IPS DF 6.9 (cell line): ENCODE measurements at regions not wholly inside any gene's neighbourhood (a gene's known extent, or its start where the extent isn't known, plus 50 kb on each side); places are given as distances from the start of the nearest gene placed in this dataset.

Source experiments
- DNase-seq: peaks from one replicate; pipeline ENCODE4 v3.0.0-alpha.2; 2013; ENCODE audit warnings: low read depth, low spot score
- H3K27ac ChIP-seq: one replicate; pipeline ENCODE4 v1.5.1; 2013; ENCODE audit warnings: low read length, control low read depth
- H3K27me3 ChIP-seq: 2 replicates; pipeline ENCODE4 v1.6.1; 2013; ENCODE audit warnings: mild to moderate bottlenecking, low read length; ENCODE audit not compliant: control insufficient read depth, insufficient read depth
- H3K36me3 ChIP-seq: 2 replicates; pipeline ENCODE4 v1.6.1; 2013; ENCODE audit warnings: low read length; ENCODE audit not compliant: control insufficient read depth, insufficient read depth
- H3K4me1 ChIP-seq: 2 replicates; pipeline ENCODE4 v1.6.1; 2013; ENCODE audit warnings: low read length; ENCODE audit not compliant: control insufficient read depth, insufficient read depth
- H3K4me3 ChIP-seq: 2 replicates; pipeline ENCODE4 v1.5.1; 2013; ENCODE audit warnings: mild to moderate bottlenecking, low read length
- H3K9me3 ChIP-seq: 2 replicates; pipeline ENCODE4 v1.6.1; 2013; ENCODE audit warnings: low read length, inconsistent platforms; ENCODE audit not compliant: control insufficient read depth, insufficient read depth
- WGBS: extraction: QIAGEN DNeasy Blood & Tissue Kit; methylation state at CpG from one replicate; pipeline ENCODE4 v1.1.7; 2013; ENCODE audit warnings: mixed read lengths, missing lambda C conversion rate; ENCODE audit not compliant: insufficient read length, insufficient coverage; 5-methylcytosine and 5-hydroxymethylcytosine counted together

DNA sequence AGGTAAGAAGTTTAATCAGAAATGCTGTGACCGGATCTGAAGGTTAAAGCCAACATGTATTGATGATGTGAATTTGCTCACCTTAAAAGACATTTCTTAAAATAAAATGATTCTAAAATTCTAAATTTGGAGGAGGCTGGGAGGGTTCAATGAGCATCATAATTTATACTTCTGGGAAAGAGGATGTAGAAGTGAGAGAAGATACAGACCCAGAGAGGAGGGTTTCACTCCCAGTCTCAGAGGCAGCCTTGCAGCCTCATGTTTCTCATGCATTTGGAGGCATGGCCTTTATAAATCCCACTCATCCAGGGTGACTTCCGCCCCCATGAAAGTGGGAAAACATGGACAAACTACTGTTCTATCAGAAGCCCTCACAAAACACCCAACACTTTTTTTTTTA, 305.6 kb upstream of the PITRM1 start:
- Histone ChIP-seq H3K4me1 (no peaks in the 10 kb centered on the region; the same call in 1 of the 2 replicates), H3K27ac (no peak overlapping the region), H3K27me3 (no peaks in the 10 kb centered on the region), H3K9me3 (no peaks in the 10 kb centered on the region), H3K36me3 (no peaks in the 10 kb centered on the region), H3K4me3 (no peak overlapping the region)
- DNase-seq: no peak
- WGBS: no CpG with 5 or more reads among the region's 2 CpGs

GRCh38 chr10:3477683-3478082, 305.1 kb upstream of the PITRM1 start:
- no CpG with 5 or more reads among the region's 3 CpGs for WGBS
- Histone ChIP-seq H3K27me3 (no peaks in the 10 kb centered on the region), H3K36me3 (no peaks in the 10 kb centered on the region), H3K9me3 (no peaks in the 10 kb centered on the region), H3K4me3 (no peak overlapping the region), H3K27ac (no peak overlapping the region), H3K4me1 (no peaks in the 10 kb centered on the region; the same call in 1 of the 2 replicates)
- DNase-seq: no peak

- Histone ChIP-seq H3K27me3 (no peaks in the 10 kb centered on the region), H3K36me3 (no peaks in the 10 kb centered on the region), H3K9me3 (no peaks in the 10 kb centered on the region), H3K4me1 (no peaks in the 10 kb centered on the region), H3K4me3 (no peak overlapping the region), H3K27ac (no peak overlapping the region)
- no peak for DNase-seq
- WGBS: 100% methylated on average over 1 of the region's 12 CpGs
Observed at GRCh38 chr10:3476640-3477448, 304.3 kb upstream of the PITRM1 start.

GRCh38 chr10:3476186-3476585, 303.6 kb upstream of the PITRM1 start:
- Histone ChIP-seq H3K36me3 (no peaks in the 10 kb centered on the region), H3K4me3 (no peak overlapping the region), H3K9me3 (no peaks in the 10 kb centered on the region), H3K27ac (no peak overlapping the region), H3K4me1 (no peaks in the 10 kb centered on the region), H3K27me3 (no peaks in the 10 kb centered on the region)
- WGBS: no CpG with 5 or more reads among the region's 10 CpGs
- no peak for DNase-seq

GRCh38 chr10:3475367-3475766, 302.8 kb upstream of the PITRM1 start:
- no peak for DNase-seq
- Histone ChIP-seq H3K36me3 (no peaks in the 10 kb centered on the region), H3K27me3 (no peaks in the 10 kb centered on the region), H3K4me1 (no peaks in the 10 kb centered on the region), H3K9me3 (no peaks in the 10 kb centered on the region), H3K27ac (no peak overlapping the region), H3K4me3 (no peak overlapping the region)
- WGBS: no CpG with 5 or more reads among the region's 6 CpGs

GRCh38 chr10:3474266-3474665, 301.7 kb upstream of the PITRM1 start:
- no peaks in the 10 kb centered on the region for H3K27me3 ChIP-seq
- no peak overlapping the region for H3K4me3 ChIP-seq
- WGBS: no CpG with 5 or more reads among the region's 8 CpGs
- H3K9me3 ChIP-seq: no peaks in the 10 kb centered on the region
- H3K4me1 ChIP-seq: no peaks in the 10 kb centered on the region
- no peak for DNase-seq
- H3K27ac ChIP-seq: no peak overlapping the region
- no peaks in the 10 kb centered on the region for H3K36me3 ChIP-seq

- DNase-seq: no peak
- no peaks in the 10 kb centered on the region for H3K36me3 ChIP-seq
- H3K9me3 ChIP-seq: no peaks in the 10 kb centered on the region
- no peaks in the 10 kb centered on the region for H3K27me3 ChIP-seq
- no peak overlapping the region for H3K27ac ChIP-seq
- no peaks in the 10 kb centered on the region for H3K4me1 ChIP-seq
- H3K4me3 ChIP-seq: no peak overlapping the region
- WGBS: no CpG with 5 or more reads among the region's 9 CpGs
Observed at GRCh38 chr10:3473271-3473670, 300.7 kb upstream of the PITRM1 start.

DNA sequence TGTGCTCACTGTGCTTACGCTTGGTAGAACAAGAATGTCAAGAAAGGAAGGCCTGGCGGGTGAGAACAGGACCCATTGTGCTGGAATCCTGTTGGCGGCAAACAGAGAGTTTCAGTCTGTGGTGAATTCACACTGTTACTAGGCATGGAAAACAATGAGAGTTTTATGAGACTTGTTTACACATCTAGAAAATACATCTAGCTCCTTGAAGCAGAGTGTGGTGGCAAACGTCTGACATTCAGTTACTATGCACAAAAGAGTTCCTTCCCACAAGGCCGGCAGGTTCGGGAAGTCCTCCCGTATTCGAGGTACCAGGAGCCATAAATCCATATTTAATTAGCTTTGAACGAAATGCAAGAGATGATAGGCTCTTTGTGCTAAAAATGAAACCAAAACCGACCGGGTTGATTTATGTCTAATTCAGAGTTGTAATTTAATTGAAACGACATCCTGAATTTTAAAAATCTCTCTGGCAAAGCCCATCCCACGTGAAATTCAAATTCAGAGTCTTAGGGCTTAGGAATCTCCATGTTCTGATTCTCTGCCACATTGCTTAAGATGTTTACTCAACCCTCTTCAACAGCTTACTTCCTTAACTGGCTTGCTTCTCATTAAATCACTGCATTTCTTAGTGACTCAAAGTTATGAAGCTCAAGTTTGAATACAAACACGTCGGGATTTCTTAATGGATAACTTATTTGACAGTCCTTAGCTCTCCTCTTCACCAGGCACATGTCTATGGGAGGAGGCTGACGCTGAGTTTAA, 299.9 kb upstream of the PITRM1 start:
- no peaks in the 10 kb centered on the region for H3K27me3 ChIP-seq
- no peak overlapping the region for H3K27ac ChIP-seq
- no peaks in the 10 kb centered on the region for H3K4me1 ChIP-seq
- no peak overlapping the region for H3K4me3 ChIP-seq
- no peaks in the 10 kb centered on the region for H3K36me3 ChIP-seq
- no CpG with 5 or more reads among the region's 16 CpGs for WGBS
- H3K9me3 ChIP-seq: no peaks in the 10 kb centered on the region
- DNase-seq: no peak

DNA sequence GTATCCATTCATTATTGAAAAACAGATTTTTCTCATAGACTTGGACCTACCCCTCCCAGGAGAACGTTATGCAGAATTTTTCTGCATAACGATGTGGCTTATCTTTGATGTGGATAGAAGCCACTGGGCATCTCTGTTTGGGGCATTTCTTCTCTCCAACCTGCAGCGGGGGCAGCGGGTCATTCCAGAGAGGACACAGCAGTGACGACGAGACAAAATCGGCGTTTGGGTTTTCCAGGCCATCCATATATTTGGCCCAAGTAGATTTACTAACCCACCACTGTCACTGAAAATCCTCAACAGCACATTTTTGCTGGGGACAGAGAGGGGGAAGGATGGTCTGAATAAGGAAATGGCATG, 299.3 kb upstream of the PITRM1 start:
- no peaks in the 10 kb centered on the region for H3K36me3 ChIP-seq
- no peaks in the 10 kb centered on the region for H3K27me3 ChIP-seq
- no peak overlapping the region for H3K27ac ChIP-seq
- H3K9me3 ChIP-seq: no peaks in the 10 kb centered on the region
- no CpG with 5 or more reads among the region's 8 CpGs for WGBS
- no peak overlapping the region for H3K4me3 ChIP-seq
- H3K4me1 ChIP-seq: no peaks in the 10 kb centered on the region
- no peak for DNase-seq

- WGBS: no CpG with 5 or more reads among the region's 10 CpGs
- Histone ChIP-seq H3K36me3 (no peaks in the 10 kb centered on the region), H3K4me1 (no peaks in the 10 kb centered on the region), H3K27ac (no peak overlapping the region), H3K27me3 (no peaks in the 10 kb centered on the region), H3K4me3 (no peak overlapping the region), H3K9me3 (no peaks in the 10 kb centered on the region)
- DNase-seq: no peak
Observed at GRCh38 chr10:3471472-3471871, 298.9 kb upstream of the PITRM1 start.
